ENCODE measurements at regions not wholly inside any gene's neighbourhood (a gene's known extent, or its start where the extent isn't known, plus 50 kb on each side); places are given as distances from the start of the nearest gene placed in this dataset.

DNA sequence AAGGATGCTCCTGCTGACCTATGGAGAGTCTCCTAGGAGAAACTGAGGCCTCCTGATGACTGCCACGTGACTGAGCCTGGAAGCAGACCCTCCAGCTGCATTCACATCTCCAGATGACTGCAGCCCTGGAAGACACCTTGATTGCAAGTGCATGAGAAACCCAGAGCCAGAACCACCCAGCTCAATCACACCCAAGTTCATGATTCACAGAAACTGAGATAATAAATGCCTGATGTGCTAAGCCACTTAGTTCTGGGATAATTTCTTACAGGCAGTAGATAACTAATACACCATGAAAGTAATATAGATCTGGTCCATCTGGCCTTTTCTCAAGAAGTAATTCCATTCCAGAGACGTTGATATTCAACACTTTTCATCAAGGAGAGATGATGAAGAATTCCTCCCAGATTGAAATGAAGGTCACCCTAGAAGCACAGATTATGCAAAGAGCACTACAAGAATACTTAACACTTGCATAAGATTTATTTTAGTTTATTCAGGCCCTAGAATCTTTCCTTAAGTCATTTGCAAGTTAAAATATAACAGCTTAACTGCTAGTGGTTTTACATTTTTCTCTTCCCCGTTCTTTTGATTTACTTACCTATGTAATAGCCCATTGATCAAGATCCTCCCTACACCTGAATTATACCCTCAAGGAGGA lies 208.2 kb upstream of the INHBA start:
- no peak overlapping the region for H3K4me2 ChIP-seq (replicated peaks; ENCODE audit: extremely low read depth, low read length, poor library complexity, severe bottlenecking)
- no peak overlapping the region for H2AFZ ChIP-seq (ENCODE audit: insufficient read depth, low read depth, low read length, poor library complexity, severe bottlenecking)
- no peak for DNase-seq
- no peaks in the 10 kb centered on the region for H3K36me3 ChIP-seq (replicated peaks in 1 of 2; ENCODE audit: control insufficient read depth in 1 of 2, insufficient read depth in 2 of 2, low read length in 2 of 2)
- no peaks in the 10 kb centered on the region for H4K20me1 ChIP-seq (ENCODE audit: insufficient read depth, low read length)
- H3K79me2 ChIP-seq (ENCODE audit: insufficient read depth, low read length) = no peaks in the 10 kb centered on the region
- H3K27ac Mint-ChIP-seq = no peak overlapping the region
- no peak overlapping the region for H3K4me3 ChIP-seq (replicated peaks in 1 of 3; ENCODE audit: low read depth in 2 of 3, low read length in 3 of 3)
- H3K27me3 Mint-ChIP-seq (ENCODE audit: low read depth in 3 of 3) = peaks cover 0 to 2% (median 0%) of the 10 kb centered on the region in 3 donors
- H3K36me3 Mint-ChIP-seq = no peaks in the 10 kb centered on the region
- WGBS (ENCODE audit: insufficient coverage) = 80% methylated on average over 1 of the region's 3 CpGs
- H3K4me1 ChIP-seq (ENCODE audit: control insufficient read depth in 1 of 2, insufficient read depth in 2 of 2, low read length in 2 of 2) = no peaks in the 10 kb centered on the region
- H3K4me1 Mint-ChIP-seq = no peaks in the 10 kb centered on the region
- no peak overlapping the region for H3K27ac ChIP-seq (ENCODE audit: low read depth in 1 of 2, low read length in 2 of 2)
- intact Hi-C loops (cut with micrococcal nuclease) = no loop called here
- TF ChIP-seq, protein P1, sequence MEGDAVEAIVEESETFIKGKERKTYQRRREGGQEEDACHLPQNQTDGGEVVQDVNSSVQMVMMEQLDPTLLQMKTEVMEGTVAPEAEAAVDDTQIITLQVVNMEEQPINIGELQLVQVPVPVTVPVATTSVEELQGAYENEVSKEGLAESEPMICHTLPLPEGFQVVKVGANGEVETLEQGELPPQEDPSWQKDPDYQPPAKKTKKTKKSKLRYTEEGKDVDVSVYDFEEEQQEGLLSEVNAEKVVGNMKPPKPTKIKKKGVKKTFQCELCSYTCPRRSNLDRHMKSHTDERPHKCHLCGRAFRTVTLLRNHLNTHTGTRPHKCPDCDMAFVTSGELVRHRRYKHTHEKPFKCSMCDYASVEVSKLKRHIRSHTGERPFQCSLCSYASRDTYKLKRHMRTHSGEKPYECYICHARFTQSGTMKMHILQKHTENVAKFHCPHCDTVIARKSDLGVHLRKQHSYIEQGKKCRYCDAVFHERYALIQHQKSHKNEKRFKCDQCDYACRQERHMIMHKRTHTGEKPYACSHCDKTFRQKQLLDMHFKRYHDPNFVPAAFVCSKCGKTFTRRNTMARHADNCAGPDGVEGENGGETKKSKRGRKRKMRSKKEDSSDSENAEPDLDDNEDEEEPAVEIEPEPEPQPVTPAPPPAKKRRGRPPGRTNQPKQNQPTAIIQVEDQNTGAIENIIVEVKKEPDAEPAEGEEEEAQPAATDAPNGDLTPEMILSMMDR (IDR thresholded peaks at IDR 0.05) = no peak
- H3K4me3 Mint-ChIP-seq = no peak overlapping the region
- H3K9me3 Mint-ChIP-seq = peaks cover 0 to 6% (median 2%) of the 10 kb centered on the region in 7 donors
- H3K27me3 ChIP-seq (ENCODE audit: control insufficient read depth in 2 of 2, insufficient read depth in 2 of 2, low read length in 2 of 2) = no peaks in the 10 kb centered on the region
- no peaks in the 10 kb centered on the region for H3K9me3 ChIP-seq (replicated peaks in 1 of 2; ENCODE audit: control insufficient read depth in 1 of 2, insufficient read depth in 1 of 2, low read length in 2 of 2)
- H3K9ac ChIP-seq (ENCODE audit: insufficient read depth, low read length, poor library complexity, severe bottlenecking) = no peak overlapping the region

GRCh38 chr7:41907444-41907843 lies 204.6 kb upstream of the INHBA start:
- no peak overlapping the region for H3K4me3 Mint-ChIP-seq
- intact Hi-C loops (cut with micrococcal nuclease) = no loop called here
- TF ChIP-seq, protein P1 (IDR thresholded peaks at IDR 0.05) = no peak
- H4K20me1 ChIP-seq (ENCODE audit: insufficient read depth, low read length) = no peaks in the 10 kb centered on the region
- H3K36me3 ChIP-seq (replicated peaks in 1 of 2; ENCODE audit: control insufficient read depth in 1 of 2, insufficient read depth in 2 of 2, low read length in 2 of 2) = no peaks in the 10 kb centered on the region
- H2AFZ ChIP-seq (ENCODE audit: insufficient read depth, low read depth, low read length, poor library complexity, severe bottlenecking) = no peak overlapping the region
- H3K4me3 ChIP-seq (replicated peaks in 1 of 3; ENCODE audit: low read depth in 2 of 3, low read length in 3 of 3) = no peak overlapping the region
- H3K4me1 Mint-ChIP-seq = no peaks in the 10 kb centered on the region
- H3K9ac ChIP-seq (ENCODE audit: insufficient read depth, low read length, poor library complexity, severe bottlenecking) = no peak overlapping the region
- peaks cover 3 to 12% (median 7%) of the 10 kb centered on the region in 7 donors for H3K9me3 Mint-ChIP-seq
- H3K27me3 ChIP-seq (ENCODE audit: control insufficient read depth in 2 of 2, insufficient read depth in 2 of 2, low read length in 2 of 2) = no peaks in the 10 kb centered on the region
- DNase-seq = no peak
- H3K79me2 ChIP-seq (ENCODE audit: insufficient read depth, low read length) = no peaks in the 10 kb centered on the region
- peaks cover 2 to 6% of the 10 kb centered on the region in 2 donors for H3K9me3 ChIP-seq (replicated peaks in 1 of 2; ENCODE audit: control insufficient read depth in 1 of 2, insufficient read depth in 1 of 2, low read length in 2 of 2)
- H3K4me2 ChIP-seq (replicated peaks; ENCODE audit: extremely low read depth, low read length, poor library complexity, severe bottlenecking) = no peak overlapping the region
- peaks cover 0 to under 1% (median 0%) of the 10 kb centered on the region in 3 donors for H3K27me3 Mint-ChIP-seq (ENCODE audit: low read depth in 3 of 3)
- H3K36me3 Mint-ChIP-seq = no peaks in the 10 kb centered on the region
- no peaks in the 10 kb centered on the region for H3K4me1 ChIP-seq (ENCODE audit: control insufficient read depth in 1 of 2, insufficient read depth in 2 of 2, low read length in 2 of 2)
- no peak overlapping the region for H3K27ac ChIP-seq (ENCODE audit: low read depth in 1 of 2, low read length in 2 of 2)
- H3K27ac Mint-ChIP-seq = no peak overlapping the region

All from CD14-positive monocyte (primary cell).